KMS-11 (cell line): ENCODE measurements at regions not wholly inside any gene's neighbourhood (a gene's known extent, or its start where the extent isn't known, plus 50 kb on each side); places are given as distances from the start of the nearest gene placed in this dataset.

Source experiments
- H2AFZ ChIP-seq: fragments of 200-600 bp; sonication (generic); 2 replicates; pipeline ENCODE4 v1.6.1; 2016; ENCODE audit warnings: antibody characterized with exemption, mixed run types, low read depth
- H3K27ac ChIP-seq: fragments of 200-600 bp; sonication (generic); 2 replicates; pipeline ENCODE4 v1.6.1; 2016; ENCODE audit warnings: mild to moderate bottlenecking, mixed run types
- H3K27me3 ChIP-seq: fragments of 200-600 bp; sonication (generic); 2 replicates; pipeline ENCODE4 v1.6.1; 2017; ENCODE audit warnings: mild to moderate bottlenecking, low read depth, mixed run types, moderate library complexity; ENCODE audit not compliant: insufficient read depth
- H3K36me3 ChIP-seq: fragments of 200-600 bp; sonication (generic); 2 replicates; pipeline ENCODE4 v1.6.1; 2017; ENCODE audit warnings: mild to moderate bottlenecking, mixed run types; ENCODE audit not compliant: insufficient read depth
- H3K4me1 ChIP-seq: fragments of 200-600 bp; sonication (generic); 2 replicates; pipeline ENCODE4 v1.6.1; 2016; ENCODE audit warnings: mild to moderate bottlenecking, low read depth, mixed run types; ENCODE audit not compliant: poor library complexity, severe bottlenecking
- H3K4me2 ChIP-seq: fragments of 200-600 bp; sonication (generic); 2 replicates; pipeline ENCODE4 v1.7.0; 2016; ENCODE audit warnings: mild to moderate bottlenecking, mixed run types
- H3K4me3 ChIP-seq: fragments of 200-600 bp; sonication (generic); IDR thresholded peaks from 2 replicates; pipeline ENCODE4 v1.6.1; 2017; ENCODE audit warnings: low read depth, low read length, mixed read lengths; ENCODE audit not compliant: insufficient read depth
- H3K79me2 ChIP-seq: fragments of 200-600 bp; sonication (generic); 2 replicates; pipeline ENCODE4 v1.6.1; 2016; ENCODE audit warnings: low read depth, mixed run types; ENCODE audit not compliant: insufficient read depth
- H3K9ac ChIP-seq: fragments of 200-600 bp; sonication (generic); 2 replicates; pipeline ENCODE4 v1.6.1; 2016; ENCODE audit warnings: mild to moderate bottlenecking, mixed run types
- H4K20me1 ChIP-seq: fragments of 200-600 bp; sonication (generic); 2 replicates; pipeline ENCODE4 v1.6.1; 2016; ENCODE audit warnings: mild to moderate bottlenecking, mixed run types; ENCODE audit not compliant: insufficient read depth
- CTCF ChIP-seq: fragments of 200-600 bp; sonication (generic); conservative IDR thresholded peaks from 2 replicates; pipeline ENCODE4 v1.6.1; 2017; ENCODE audit warnings: low read depth, mild to moderate bottlenecking, antibody characterized with exemption, low read length, moderate library complexity, mixed read lengths

DNA sequence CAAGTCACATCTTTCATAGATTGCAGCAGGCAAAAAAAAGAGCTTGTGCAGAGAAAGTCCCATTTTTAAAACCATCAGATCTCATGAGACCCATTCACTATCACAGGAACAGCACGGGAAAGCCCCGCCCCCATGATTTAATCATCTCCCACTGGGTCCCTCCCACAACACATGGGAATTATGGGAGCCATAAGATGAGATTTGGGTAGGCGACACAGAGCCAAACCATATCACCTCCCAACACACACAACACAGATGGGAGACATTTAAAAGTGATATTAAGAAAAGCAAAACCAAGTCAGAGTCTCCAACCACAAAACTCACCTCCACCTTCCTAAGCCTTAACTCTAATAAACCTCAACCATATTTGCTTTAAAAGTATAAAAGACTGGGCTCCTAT is 61.5 kb upstream of the TIAM1 start:
- no peak for TF ChIP-seq CTCF
- no peak overlapping the region for H2AFZ ChIP-seq
- H3K27me3 ChIP-seq = no peaks in the 10 kb centered on the region

GRCh38 chr21:31403596-31404333 is 59.7 kb upstream of the TIAM1 start:
- no peak overlapping the region for H3K27ac ChIP-seq
- no peak for TF ChIP-seq CTCF
- H3K4me2 ChIP-seq = no peak overlapping the region
- H3K36me3 ChIP-seq = no peaks in the 10 kb centered on the region
- no peak overlapping the region for H3K4me3 ChIP-seq
- H3K4me1 ChIP-seq = peaks cover 67% of the 10 kb centered on the region
- no peak overlapping the region for H2AFZ ChIP-seq
- no peaks in the 10 kb centered on the region for H3K79me2 ChIP-seq
- H3K9ac ChIP-seq = no peak overlapping the region
- no peaks in the 10 kb centered on the region for H3K27me3 ChIP-seq
- no peaks in the 10 kb centered on the region for H4K20me1 ChIP-seq

More for the DNA sequence above, 61.5 kb upstream of the TIAM1 start:
- Histone ChIP-seq H4K20me1 (no peaks in the 10 kb centered on the region), H3K79me2 (no peaks in the 10 kb centered on the region), H3K4me1 (peaks cover 66% of the 10 kb centered on the region), H3K27ac (no peak overlapping the region), H3K4me3 (no peak overlapping the region), H3K4me2 (no peak overlapping the region), H3K36me3 (no peaks in the 10 kb centered on the region), H3K9ac (no peak overlapping the region)

GRCh38 chr21:31399591-31399990 is 55.5 kb upstream of the TIAM1 start:
- peak overlapping the region; percentile 43 for H3K4me2 ChIP-seq
- H3K27me3 ChIP-seq = no peaks in the 10 kb centered on the region
- H3K4me1 ChIP-seq = peaks cover 49% of the 10 kb centered on the region
- no peak for TF ChIP-seq CTCF
- no peaks in the 10 kb centered on the region for H4K20me1 ChIP-seq
- H3K4me3 ChIP-seq = no peak overlapping the region
- no peak overlapping the region for H3K9ac ChIP-seq
- H3K79me2 ChIP-seq = no peaks in the 10 kb centered on the region
- H2AFZ ChIP-seq = no peak overlapping the region
- H3K27ac ChIP-seq = peak overlapping the region; percentile 70; the same call in 1 of the 2 replicates
- no peaks in the 10 kb centered on the region for H3K36me3 ChIP-seq

- Histone ChIP-seq H3K27ac (peak overlapping the region; percentile 70), H3K9ac (peak overlapping the region; percentile 4; the same call in 1 of the 2 replicates), H2AFZ (no peak overlapping the region), H3K4me2 (peak overlapping the region; percentile 43), H3K27me3 (no peaks in the 10 kb centered on the region), H3K4me1 (peaks cover 47% of the 10 kb centered on the region), H4K20me1 (no peaks in the 10 kb centered on the region), H3K36me3 (no peaks in the 10 kb centered on the region), H3K79me2 (no peaks in the 10 kb centered on the region), H3K4me3 (no peak overlapping the region)
- no peak for TF ChIP-seq CTCF
Measured at GRCh38 chr21:31398574-31398973, 54.5 kb upstream of the TIAM1 start.
